G401 (cell line): ENCODE measurements at regions not wholly inside any gene's neighbourhood (a gene's known extent, or its start where the extent isn't known, plus 50 kb on each side); places are given as distances from the start of the nearest gene placed in this dataset.
A peak's percentile ranks its signal among the peaks of the same experiment; 100 is the strongest.

ENCODE experiments used
- DNase-seq: peaks from one replicate; pipeline ENCODE4 v3.0.0-alpha.2; 2015; ENCODE audit warnings: low spot score
- in situ Hi-C: cut with HindIII; loops from 2 replicates; pipeline ENCODE4 v1.10.0; 2016; ENCODE audit warnings: low sequenced_read_pairs, mixed read lengths

GRCh38 chr13:74084375-74084935 lies 49.7 kb downstream of the KLF12 start:
- DNase-seq, result no peak
- in situ Hi-C loops, result no loop called here

- no peak for DNase-seq
- in situ Hi-C loops, result no loop called here
These were observed 51.5 kb downstream of the KLF12 start for GRCh38 chr13:74082741-74083160.

GRCh38 chr13:74080762-74081161 lies 53.4 kb downstream of the KLF12 start:
- in situ Hi-C loops, result no loop called here
- no peak for DNase-seq

GRCh38 chr13:74077792-74078191 lies 56.4 kb downstream of the KLF12 start:
- in situ Hi-C loops, result no loop called here
- peak; percentile 19 for DNase-seq

GRCh38 chr13:74077375-74077774 lies 56.8 kb downstream of the KLF12 start:
- DNase-seq, result no peak
- in situ Hi-C loops, result no loop called here

GRCh38 chr13:74074723-74075122 lies 59.5 kb downstream of the KLF12 start:
- DNase-seq, result no peak
- in situ Hi-C loops, result no loop called here

- in situ Hi-C loops, result no loop called here
- DNase-seq, result no peak
These were observed 60.9 kb downstream of the KLF12 start for GRCh38 chr13:74073274-74073673.

GRCh38 chr13:74070513-74070912 lies 63.7 kb downstream of the KLF12 start:
- no peak for DNase-seq
- in situ Hi-C loops, result no loop called here

- in situ Hi-C loops, result no loop called here
- DNase-seq, result no peak
These were observed 64.1 kb downstream of the KLF12 start for GRCh38 chr13:74070065-74070464.

- in situ Hi-C loops, result no loop called here
- DNase-seq, result no peak
These were observed 65.7 kb downstream of the KLF12 start for GRCh38 chr13:74068471-74068870.

GRCh38 chr13:74067818-74068217 lies 66.4 kb downstream of the KLF12 start:
- in situ Hi-C loops, result no loop called here
- DNase-seq, result no peak

GRCh38 chr13:74066937-74067336 lies 67.3 kb downstream of the KLF12 start:
- DNase-seq, result no peak
- in situ Hi-C loops, result no loop called here

- in situ Hi-C loops, result no loop called here
These were observed 69.3 kb downstream of the KLF12 start for GRCh38 chr13:74064805-74065312.

GRCh38 chr13:74063533-74064100 lies 70.6 kb downstream of the KLF12 start:
- DNase-seq, result no peak
- in situ Hi-C loops, result no loop called here

More at GRCh38 chr13:74064805-74065312, 69.3 kb downstream of the KLF12 start:
- no peak for DNase-seq

- in situ Hi-C loops, result no loop called here
- peak; percentile 87 for DNase-seq
These were observed 71.3 kb downstream of the KLF12 start for GRCh38 chr13:74062933-74063332.

GRCh38 chr13:74061926-74062595 lies 72.1 kb downstream of the KLF12 start:
- in situ Hi-C loops, result no loop called here
- peak; percentile 21 for DNase-seq

- DNase-seq, result no peak
- in situ Hi-C loops, result no loop called here
These were observed 77.2 kb downstream of the KLF12 start for GRCh38 chr13:74056801-74057542.

- DNase-seq, result no peak
These were observed 81.7 kb downstream of the KLF12 start for GRCh38 chr13:74052402-74052928.

GRCh38 chr13:74048756-74049155 lies 85.4 kb downstream of the KLF12 start:
- in situ Hi-C loops, result no loop called here
- no peak for DNase-seq

More at GRCh38 chr13:74052402-74052928, 81.7 kb downstream of the KLF12 start:
- in situ Hi-C loops, result no loop called here
